Activated CD8-positive, alpha-beta memory T cell treated with anti-CD3 and anti-CD28 coated beads for 48 hours (primary cell): ENCODE measurements at regions not wholly inside any gene's neighbourhood (a gene's known extent, or its start where the extent isn't known, plus 50 kb on each side); places are given as distances from the start of the nearest gene placed in this dataset.
"Not testable (repeated sequence)": the region's sequence is repeated elsewhere in the genome, so short reads cannot be mapped to it uniquely, and the experiment has no call there.

ENCODE experiments used
- DNase-seq, 3 experiments: peaks; one replicate each; pipeline ENCODE4 v3.0.0-alpha.2; 2020; ENCODE audit warnings: low read depth in 2 of 3, low spot score in 2 of 3

DNA sequence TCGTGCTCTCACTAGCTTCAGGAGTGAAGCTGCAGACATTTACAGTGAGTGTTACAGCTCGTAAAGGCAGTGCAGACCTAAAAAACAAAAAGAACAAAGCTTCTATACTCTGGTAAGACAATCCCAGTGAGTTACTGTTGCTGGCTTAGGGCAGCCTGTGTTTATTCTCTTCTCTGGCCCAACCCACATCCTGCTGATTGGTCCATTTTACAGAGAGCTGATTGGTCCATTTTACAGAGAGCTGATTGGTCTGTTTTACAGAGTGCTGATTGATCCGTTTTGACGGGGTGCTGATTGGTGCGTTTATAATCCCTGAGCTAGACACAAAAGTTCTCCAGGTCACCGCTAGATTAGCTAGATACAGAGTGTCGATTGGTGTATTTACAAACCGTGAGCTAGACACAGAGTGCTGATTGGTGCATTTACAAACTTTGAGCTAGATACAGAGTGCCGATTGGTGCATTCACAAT is 158.0 kb downstream of the KLRB1 start:
- not testable (repeated sequence) for DNase-seq

- no peak for DNase-seq
Measured at GRCh38 chr12:9449181-9449580, 158.5 kb downstream of the KLRB1 start.

DNA sequence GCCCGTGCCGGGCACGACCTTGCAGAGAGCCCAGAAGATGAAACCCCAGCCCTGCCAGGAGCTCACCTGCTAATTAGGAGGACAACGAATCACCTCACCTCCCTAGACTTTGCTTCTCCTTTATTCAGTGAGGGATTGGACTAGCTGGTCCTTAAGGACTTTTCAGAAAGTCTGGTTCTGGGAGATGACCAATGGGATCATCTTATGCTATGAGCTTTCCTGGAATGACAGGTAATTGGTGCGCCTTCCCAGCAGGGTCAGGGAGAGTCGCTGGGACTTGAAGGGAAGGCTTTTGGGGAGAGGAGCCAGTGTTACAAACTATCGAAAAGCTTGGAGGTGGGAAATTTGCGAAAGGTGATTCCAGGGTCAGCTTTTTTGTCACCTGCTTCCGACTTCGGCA is 159.1 kb downstream of the KLRB1 start:
- DNase-seq, result not testable (repeated sequence)

DNA sequence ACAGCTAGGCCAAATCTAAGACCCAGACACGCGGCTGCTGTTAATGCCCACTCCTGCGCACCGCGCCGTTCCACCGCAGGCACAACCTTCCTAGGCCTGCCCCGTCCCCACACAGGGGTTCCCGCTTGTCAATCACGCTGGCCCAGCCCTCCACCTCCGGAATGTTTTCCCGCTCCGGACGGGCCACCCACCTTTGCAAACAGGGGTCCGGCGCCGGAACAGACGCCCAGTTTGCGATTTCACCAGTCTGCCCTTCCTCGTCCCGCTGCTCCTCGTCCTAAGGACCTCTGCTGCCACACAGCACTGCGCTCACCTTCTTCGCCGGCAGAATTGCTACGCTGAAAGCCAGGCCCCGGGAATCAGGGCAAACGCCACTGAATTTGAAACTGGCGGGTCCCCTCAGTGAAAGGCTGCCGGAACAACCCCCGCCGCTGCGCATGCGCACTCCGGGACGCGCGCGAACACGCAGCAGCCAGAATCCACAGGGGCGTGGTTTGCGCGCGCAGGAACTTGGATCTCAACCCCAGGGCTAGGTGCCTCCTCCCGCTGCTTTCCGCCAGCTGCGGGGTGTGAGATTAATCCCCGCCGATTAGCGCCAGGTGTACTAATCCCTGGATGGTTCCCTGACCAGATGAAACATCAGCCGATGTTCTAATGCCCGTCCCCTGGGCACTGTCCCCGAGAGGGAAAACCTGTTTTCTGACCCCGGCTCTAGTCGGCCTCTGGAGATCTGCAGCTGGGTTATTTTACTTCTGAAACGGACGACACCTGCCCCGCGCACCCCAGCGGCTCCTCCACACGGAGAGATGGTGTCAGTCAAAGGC is 159.7 kb downstream of the KLRB1 start:
- DNase-seq, result peak; percentile 81 to 90 (median 84)

DNA sequence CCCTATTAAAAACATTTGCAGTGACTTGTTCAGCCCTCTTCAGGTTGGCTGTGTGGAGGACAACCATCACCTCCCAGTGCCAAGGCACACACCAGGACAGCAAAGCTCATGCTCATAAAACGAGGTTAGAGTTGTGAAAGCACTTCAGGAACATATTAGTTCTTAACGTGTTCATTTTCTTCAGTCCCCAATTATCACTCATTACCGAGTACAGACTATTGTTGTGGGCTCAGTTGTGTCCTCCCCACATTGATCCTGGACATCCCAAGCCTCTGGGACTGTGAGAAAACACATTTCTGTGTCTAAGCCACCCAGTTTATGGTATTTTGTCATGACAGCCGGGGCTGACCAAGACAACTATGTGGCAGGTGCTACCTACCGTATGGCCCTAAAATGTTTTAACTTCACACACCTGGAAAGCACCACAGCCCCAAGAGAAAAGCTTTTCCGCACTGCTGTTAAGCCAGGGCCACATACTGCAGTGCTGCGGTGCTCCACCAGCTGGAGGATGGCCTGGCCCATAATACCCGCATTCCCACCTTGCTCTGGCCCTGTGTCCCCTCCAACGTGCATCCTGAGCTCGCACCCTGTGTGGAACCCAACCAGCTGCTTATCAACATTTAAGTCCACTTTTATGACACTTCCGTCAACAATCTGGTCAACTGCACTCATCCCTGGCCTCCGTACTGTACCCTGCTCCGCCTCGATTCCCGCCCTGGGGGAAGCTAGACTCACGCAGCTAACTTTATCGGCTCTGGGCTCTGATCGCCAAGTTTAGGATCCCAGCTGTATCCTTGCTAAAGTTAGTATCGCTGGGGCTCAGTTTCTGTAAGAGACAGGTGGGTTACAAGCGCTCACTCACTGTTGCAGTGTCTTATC is 160.6 kb downstream of the KLRB1 start:
- not testable (repeated sequence) for DNase-seq

- DNase-seq, result not testable (repeated sequence)
Measured at GRCh38 chr12:9440428-9440827, 167.3 kb downstream of the KLRB1 start.

- not testable (repeated sequence) for DNase-seq
Measured at GRCh38 chr12:9435682-9436081, 172.0 kb downstream of the KLRB1 start.

DNA sequence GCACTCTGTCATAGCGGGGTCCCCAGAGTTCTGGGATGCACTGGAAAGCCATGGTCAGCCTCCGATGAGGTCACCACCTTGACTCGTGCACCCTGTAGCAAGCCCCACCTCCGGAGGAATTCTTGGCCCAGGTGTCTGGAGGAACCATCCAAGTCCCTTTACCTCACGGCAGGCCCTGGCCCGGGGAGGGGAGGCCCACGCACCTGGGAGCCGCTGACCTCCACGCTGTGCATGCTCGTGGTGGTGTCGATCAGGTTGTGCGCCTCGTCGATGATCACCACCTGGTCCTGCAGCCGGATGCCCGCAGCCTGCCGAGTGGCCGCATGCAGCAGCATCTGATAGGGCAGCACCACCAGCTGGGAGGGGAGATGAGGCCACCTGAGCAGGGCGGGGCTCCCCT is 177.3 kb downstream of the KLRB1 start:
- not testable (repeated sequence) for DNase-seq

DNA sequence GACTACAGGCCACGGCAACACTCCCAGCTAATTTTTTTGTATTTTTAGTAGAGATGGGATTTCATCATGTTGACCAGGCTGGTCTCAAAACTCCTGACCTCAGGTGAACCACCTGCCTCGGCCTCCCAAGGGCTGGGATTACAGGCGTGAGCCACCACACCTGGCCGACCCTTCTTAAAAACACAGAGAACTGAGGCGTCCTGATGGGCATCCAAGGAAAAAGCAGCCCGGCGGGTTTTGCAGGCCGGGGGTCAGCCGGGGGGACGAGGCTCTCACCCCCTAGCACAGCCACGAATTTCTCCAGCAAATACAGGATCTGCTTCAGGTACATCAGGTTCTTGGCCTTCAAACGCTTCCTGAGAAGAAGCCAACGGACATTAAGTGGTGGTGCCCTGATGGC is 178.9 kb downstream of the KLRB1 start:
- not testable (repeated sequence) for DNase-seq

- not testable (repeated sequence) for DNase-seq
Measured at GRCh38 chr12:9425429-9425828, 182.3 kb downstream of the KLRB1 start.

GRCh38 chr12:9424175-9424740 is 183.5 kb downstream of the KLRB1 start:
- DNase-seq, result not testable (repeated sequence)

DNA sequence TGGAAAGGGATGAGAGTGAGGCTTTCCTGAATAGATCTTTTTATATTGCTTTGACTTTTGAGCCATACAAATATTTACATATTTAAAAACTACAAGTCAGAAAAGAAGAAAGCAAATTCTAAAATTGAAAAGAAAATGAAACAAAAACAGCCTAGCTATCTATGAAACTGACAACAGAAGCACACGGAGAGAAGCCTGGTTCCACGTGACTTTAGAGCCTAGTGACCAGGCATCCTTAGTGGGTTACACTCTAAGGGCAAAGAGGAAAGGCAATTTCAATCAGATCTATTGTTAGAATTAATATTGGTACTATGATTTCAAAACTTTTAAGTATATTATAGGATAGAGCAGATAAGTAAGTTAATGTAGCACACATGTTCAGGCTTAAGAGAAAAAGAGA is 185.0 kb downstream of the KLRB1 start:
- DNase-seq, result not testable (repeated sequence)

- DNase-seq, result not testable (repeated sequence)
Measured at GRCh38 chr12:9421520-9422086, 186.1 kb downstream of the KLRB1 start.

DNA sequence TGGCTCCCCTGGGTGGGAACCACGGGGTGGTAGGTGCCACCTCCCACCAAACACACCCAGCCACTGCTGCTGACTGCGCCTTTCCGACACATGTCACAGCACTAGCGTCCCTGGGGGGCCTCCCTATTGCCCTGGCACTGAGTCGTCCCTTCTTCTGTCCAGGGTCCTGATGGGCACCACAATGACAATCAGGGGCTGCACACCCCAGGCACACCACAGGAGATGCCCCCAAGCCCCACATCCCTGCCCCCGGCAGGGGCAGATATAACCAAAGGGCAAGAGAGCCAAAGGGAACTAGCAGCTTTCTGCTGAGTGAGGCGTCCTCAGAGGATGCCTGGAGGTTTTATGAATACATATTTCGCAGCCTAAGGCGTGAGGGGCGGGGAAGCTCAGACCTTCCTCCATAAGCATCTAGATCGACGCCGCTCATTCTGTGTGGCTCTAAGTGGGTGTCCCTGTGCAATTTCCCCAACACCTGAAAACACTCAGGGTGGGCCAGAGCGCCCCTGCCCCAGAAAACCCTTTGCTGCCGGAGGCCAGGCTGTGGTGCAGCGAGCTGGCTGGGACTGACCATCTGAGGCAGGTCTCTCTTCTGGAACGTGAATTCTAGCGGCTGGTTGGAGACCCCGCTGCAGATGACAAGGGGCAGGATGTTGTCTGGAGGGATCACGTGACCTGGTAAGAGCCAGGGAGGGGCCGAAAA is 186.7 kb downstream of the KLRB1 start:
- not testable (repeated sequence) for DNase-seq

DNA sequence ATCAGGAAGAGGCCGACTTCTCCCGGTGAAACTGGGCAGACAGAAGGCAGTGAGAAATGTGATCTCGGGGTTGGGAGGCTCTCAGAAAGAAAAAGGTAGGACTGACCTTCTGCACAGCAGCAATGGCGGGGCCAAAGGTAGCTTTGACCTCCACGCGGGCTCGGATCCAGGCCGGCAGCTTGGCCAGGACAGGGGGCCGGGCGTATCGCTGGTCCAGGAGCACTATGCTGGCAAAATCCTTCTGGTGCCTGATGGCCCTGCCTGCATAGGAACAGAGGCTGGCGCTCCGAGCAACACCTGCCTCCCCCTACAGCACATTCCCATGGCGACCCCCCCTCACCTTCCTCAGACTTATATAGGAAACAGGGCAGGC is 189.1 kb downstream of the KLRB1 start:
- DNase-seq, result not testable (repeated sequence)

- DNase-seq, result not testable (repeated sequence)
Measured at GRCh38 chr12:9417947-9418668, 189.6 kb downstream of the KLRB1 start.

GRCh38 chr12:9417341-9417740 is 190.4 kb downstream of the KLRB1 start:
- not testable (repeated sequence) for DNase-seq

DNA sequence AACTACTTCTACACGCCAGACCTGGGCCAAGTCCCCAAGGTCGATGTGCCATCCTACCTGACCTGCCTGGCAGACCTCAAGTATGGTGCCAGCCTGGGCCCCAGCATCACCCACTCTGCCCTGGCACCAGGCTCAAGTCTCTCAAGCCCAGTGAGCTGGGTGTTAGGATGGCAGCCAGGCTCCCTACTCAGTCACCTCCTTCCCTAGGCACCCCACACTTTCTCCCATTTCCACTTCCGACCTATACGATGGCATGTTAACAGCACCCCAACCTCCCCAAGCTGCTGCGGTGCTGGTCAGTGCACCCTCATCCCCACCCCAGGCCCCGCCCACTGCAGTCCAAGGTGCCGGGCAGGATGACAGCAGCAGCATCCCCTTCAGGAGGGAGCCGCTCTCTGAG is 191.4 kb downstream of the KLRB1 start:
- DNase-seq, result not testable (repeated sequence)

GRCh38 chr12:9415898-9416297 is 191.8 kb downstream of the KLRB1 start:
- not testable (repeated sequence) for DNase-seq

DNA sequence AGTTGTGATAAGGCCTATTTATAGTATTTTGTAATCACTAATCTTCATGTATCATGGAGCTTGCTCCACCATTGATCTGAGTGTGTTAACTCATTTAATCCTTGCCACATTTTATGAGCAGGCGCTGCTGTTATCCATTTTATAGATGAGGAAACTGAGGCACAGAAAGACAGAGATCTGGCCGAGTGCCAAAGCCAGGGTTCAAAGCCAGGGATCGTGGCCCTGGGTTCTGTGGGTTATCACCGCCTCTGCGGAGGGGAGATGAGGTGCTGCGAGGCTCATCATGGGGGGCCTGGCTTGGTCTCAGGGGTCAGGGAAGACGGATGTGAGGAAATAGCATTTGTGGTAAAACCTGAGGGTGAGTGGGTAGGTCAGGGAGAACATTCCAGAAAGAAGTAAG is 193.9 kb downstream of the KLRB1 start:
- DNase-seq, result not testable (repeated sequence)
